GM12874 (cell line): ENCODE measurements at regions not wholly inside any gene's neighbourhood (a gene's known extent, or its start where the extent isn't known, plus 50 kb on each side); places are given as distances from the start of the nearest gene placed in this dataset.

Source experiments
- TF ChIP-seq, protein P1 (sequence below): IDR thresholded peaks from 2 replicates; pipeline ENCODE4 v1.5.1; 2011; ENCODE audit warnings: low read depth, mild to moderate bottlenecking, control low read depth, low read length, moderate library complexity; ENCODE audit not compliant: insufficient read depth

DNA sequence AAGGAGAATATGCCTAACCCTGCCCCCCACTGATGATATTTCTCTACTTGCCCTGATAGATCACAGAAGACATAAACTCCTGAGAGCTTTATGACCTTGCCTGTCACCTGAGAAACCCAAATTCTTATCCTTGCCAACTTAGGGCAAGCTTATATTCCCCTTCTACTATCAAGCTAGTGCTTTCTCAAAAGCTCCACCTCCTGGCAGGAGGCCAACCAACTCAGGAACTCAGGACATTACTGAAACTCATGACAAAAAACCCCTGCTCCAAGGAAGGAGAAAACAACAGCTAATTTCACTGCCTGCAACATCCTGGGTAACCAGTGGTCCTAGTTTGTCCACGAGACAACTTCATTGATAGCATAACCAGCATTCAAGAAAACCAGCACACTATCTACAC, 60.9 kb upstream of the FSCB start:
- TF ChIP-seq, protein P1, sequence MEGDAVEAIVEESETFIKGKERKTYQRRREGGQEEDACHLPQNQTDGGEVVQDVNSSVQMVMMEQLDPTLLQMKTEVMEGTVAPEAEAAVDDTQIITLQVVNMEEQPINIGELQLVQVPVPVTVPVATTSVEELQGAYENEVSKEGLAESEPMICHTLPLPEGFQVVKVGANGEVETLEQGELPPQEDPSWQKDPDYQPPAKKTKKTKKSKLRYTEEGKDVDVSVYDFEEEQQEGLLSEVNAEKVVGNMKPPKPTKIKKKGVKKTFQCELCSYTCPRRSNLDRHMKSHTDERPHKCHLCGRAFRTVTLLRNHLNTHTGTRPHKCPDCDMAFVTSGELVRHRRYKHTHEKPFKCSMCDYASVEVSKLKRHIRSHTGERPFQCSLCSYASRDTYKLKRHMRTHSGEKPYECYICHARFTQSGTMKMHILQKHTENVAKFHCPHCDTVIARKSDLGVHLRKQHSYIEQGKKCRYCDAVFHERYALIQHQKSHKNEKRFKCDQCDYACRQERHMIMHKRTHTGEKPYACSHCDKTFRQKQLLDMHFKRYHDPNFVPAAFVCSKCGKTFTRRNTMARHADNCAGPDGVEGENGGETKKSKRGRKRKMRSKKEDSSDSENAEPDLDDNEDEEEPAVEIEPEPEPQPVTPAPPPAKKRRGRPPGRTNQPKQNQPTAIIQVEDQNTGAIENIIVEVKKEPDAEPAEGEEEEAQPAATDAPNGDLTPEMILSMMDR = no peak

DNA sequence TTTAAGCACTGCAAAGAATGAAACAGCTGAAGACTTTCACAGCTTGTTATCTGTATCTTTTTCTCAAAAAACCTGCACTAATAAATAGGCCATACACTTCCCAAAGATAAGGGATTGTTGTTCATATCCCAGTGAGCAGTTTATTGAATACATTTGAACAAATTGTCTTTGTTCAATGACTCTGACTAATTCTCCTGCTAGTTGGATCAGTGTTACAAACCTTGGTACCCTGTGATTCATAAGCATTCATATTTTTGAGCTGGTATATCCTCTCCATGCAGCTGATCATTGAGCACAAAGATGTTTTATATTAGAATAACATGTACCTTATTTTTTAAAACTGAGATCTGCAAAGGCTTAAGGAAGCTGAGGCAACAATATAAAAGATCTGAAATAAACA, 58.9 kb upstream of the FSCB start:
- TF ChIP-seq, protein P1 = no peak

DNA sequence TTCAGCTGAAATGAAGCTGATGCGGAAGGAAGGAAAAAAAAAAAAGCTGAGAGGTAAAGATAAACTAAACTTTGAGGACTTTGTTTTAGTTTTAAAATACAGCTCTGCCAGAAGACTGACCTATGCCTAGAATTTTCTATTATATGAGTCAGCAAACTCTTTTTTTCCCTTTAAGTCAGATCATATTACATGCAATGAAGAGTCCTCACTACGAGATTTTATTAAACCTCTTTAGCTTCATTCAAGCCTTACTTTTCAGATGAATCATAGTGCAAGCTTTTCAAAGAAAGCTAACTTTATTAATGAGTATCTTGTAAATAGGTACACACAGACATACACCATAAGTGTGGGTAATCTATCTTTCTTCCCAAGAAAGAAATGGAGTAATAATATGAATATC, 57.8 kb upstream of the FSCB start:
- TF ChIP-seq, protein P1 = no peak
